Peyer's patch (tissue), 4 donors: ENCODE measurements at regions not wholly inside any gene's neighbourhood (a gene's known extent, or its start where the extent isn't known, plus 50 kb on each side); places are given as distances from the start of the nearest gene placed in this dataset.

Experiments
- POLR2A ChIP-seq, 2 donors: fragments of 450-650 bp; IDR thresholded peaks; one replicate each; pipeline ENCODE4 v1.5.1; 2017; ENCODE audit warnings: antibody characterized with exemption in 2 of 2, mild to moderate bottlenecking in 2 of 2, moderate library complexity in 2 of 2
- TF ChIP-seq, protein P1 (sequence below), 6 experiments: fragments of 450-650 bp in 4 of 6; fragments of 200-600 bp in 2 of 6; sonication (generic) in 1 of 6; IDR thresholded peaks; one replicate each; pipeline ENCODE4 v1.5.1; 2017 to 2019; ENCODE audit warnings: antibody characterized with exemption in 6 of 6, mild to moderate bottlenecking in 3 of 6, moderate library complexity in 1 of 6

DNA sequence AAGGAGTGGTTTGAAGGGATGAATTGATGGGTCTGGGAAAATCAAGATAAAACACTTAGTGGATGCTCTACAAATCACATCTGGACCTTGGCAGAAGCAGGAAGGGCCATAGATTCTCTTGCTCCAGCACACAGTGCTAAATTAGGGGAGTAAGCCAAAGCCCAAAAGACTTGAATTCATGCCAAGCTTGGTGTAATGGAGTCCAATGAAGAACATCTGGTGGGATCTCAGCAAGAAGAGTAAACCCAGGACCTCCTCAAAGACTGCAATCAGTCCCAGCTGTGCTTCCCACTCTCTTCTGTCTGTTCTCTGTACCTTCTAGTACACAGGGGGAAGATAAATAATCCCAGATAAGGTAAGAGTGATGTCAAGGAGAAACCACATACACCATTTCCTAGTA lies 683.4 kb downstream of the RNF144B start:
- TF ChIP-seq, protein P1, sequence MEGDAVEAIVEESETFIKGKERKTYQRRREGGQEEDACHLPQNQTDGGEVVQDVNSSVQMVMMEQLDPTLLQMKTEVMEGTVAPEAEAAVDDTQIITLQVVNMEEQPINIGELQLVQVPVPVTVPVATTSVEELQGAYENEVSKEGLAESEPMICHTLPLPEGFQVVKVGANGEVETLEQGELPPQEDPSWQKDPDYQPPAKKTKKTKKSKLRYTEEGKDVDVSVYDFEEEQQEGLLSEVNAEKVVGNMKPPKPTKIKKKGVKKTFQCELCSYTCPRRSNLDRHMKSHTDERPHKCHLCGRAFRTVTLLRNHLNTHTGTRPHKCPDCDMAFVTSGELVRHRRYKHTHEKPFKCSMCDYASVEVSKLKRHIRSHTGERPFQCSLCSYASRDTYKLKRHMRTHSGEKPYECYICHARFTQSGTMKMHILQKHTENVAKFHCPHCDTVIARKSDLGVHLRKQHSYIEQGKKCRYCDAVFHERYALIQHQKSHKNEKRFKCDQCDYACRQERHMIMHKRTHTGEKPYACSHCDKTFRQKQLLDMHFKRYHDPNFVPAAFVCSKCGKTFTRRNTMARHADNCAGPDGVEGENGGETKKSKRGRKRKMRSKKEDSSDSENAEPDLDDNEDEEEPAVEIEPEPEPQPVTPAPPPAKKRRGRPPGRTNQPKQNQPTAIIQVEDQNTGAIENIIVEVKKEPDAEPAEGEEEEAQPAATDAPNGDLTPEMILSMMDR (IDR thresholded peaks at IDR 0.05): no peak
- no peak for TF ChIP-seq POLR2A (IDR thresholded peaks at IDR 0.05)
